ENCODE measurements at regions not wholly inside any gene's neighbourhood (a gene's known extent, or its start where the extent isn't known, plus 50 kb on each side); places are given as distances from the start of the nearest gene placed in this dataset.
A peak's percentile ranks its signal among the peaks of the same experiment; 100 is the strongest.
"Not testable (repeated sequence)": the region's sequence is repeated elsewhere in the genome, so short reads cannot be mapped to it uniquely, and the experiment has no call there.

- Histone ChIP-seq H3K9me3 (peaks cover 0 to 13% (median 0%) of the 10 kb centered on the region in 3 donors), H3K27ac (no peak overlapping the region), H3K4me3 (no peak overlapping the region), H3K27me3 (no peaks in the 10 kb centered on the region), H3K36me3 (no peaks in the 10 kb centered on the region), H3K4me1 (no peaks in the 10 kb centered on the region)
- ATAC-seq, result no peak
- TF ChIP-seq EP300 (IDR thresholded peaks at IDR 0.05) (no peak), POLR2AphosphoS5 (IDR thresholded peaks at IDR 0.05) (no peak), CTCF (IDR thresholded peaks at IDR 0.05) (no peak), POLR2A (IDR thresholded peaks at IDR 0.05) (no peak)
- WGBS, 2 donors (ENCODE audit: low coverage in 1 of 2), result 80% methylated on average over 1 of the region's 8 CpGs; no CpG with 5 or more reads in 1 of the 2 donors
Observed at GRCh38 chr9:65426231-65426630, 141.2 kb upstream of the FOXD4L5 start.

GRCh38 chr9:65425183-65425582 is 140.2 kb upstream of the FOXD4L5 start:
- not testable (repeated sequence) for H3K9me3 ChIP-seq, H3K36me3 ChIP-seq

GRCh38 chr9:65424437-65424984 is 139.5 kb upstream of the FOXD4L5 start:
- H3K4me1 ChIP-seq, H3K4me3 ChIP-seq, H3K27ac ChIP-seq, H3K36me3 ChIP-seq, ATAC-seq, H3K9me3 ChIP-seq, H3K27me3 ChIP-seq: not testable (repeated sequence)
- WGBS, 2 donors (ENCODE audit: low coverage in 1 of 2), result 60 to 72% methylated on average over 1 to 6 of the region's 8 CpGs

More at GRCh38 chr9:65425183-65425582, 140.2 kb upstream of the FOXD4L5 start:
- H3K27me3 ChIP-seq, H3K4me3 ChIP-seq, H3K27ac ChIP-seq, H3K4me1 ChIP-seq, ATAC-seq: not testable (repeated sequence)
- 31 to 47% methylated on average over 5 of the region's 5 CpGs for WGBS, 2 donors (ENCODE audit: low coverage in 1 of 2)

- ATAC-seq, H3K36me3 ChIP-seq: not testable (repeated sequence)
- WGBS, 2 donors (ENCODE audit: low coverage in 1 of 2), result no CpG with 5 or more reads among the region's 18 CpGs
Observed at GRCh38 chr9:65423691-65424436, 138.9 kb upstream of the FOXD4L5 start.

GRCh38 chr9:65422966-65423690 is 138.1 kb upstream of the FOXD4L5 start:
- H3K4me1 ChIP-seq, H3K36me3 ChIP-seq, H3K27ac ChIP-seq, H3K27me3 ChIP-seq, H3K4me3 ChIP-seq: not testable (repeated sequence)
- peaks cover 0 to 17% (median 0%) of the 10 kb centered on the region in 3 donors for H3K9me3 ChIP-seq
- ATAC-seq, result peak; percentile 11
- 100% methylated on average over 2 of the region's 13 CpGs; no CpG with 5 or more reads in 1 of the 2 donors for WGBS, 2 donors (ENCODE audit: low coverage in 1 of 2)

More at GRCh38 chr9:65423691-65424436, 138.9 kb upstream of the FOXD4L5 start:
- H3K4me1 ChIP-seq, H3K27me3 ChIP-seq, H3K4me3 ChIP-seq, H3K27ac ChIP-seq: not testable (repeated sequence)
- H3K9me3 ChIP-seq, result peaks cover 0 to 11% (median 0%) of the 10 kb centered on the region in 3 donors

GRCh38 chr9:65421486-65421885 is 136.5 kb upstream of the FOXD4L5 start:
- ATAC-seq, result not testable (repeated sequence)
- peaks cover 0 to 17% (median 0%) of the 10 kb centered on the region in 3 donors for H3K9me3 ChIP-seq

GRCh38 chr9:65420771-65421170 is 135.8 kb upstream of the FOXD4L5 start:
- 62 to 67% methylated on average over 2 of the region's 5 CpGs for WGBS, 2 donors (ENCODE audit: low coverage in 1 of 2)
- H3K4me1 ChIP-seq, result no peaks in the 10 kb centered on the region
- ATAC-seq, result no peak
- no peak overlapping the region for H3K4me3 ChIP-seq
- TF ChIP-seq POLR2AphosphoS5 (IDR thresholded peaks at IDR 0.05), result no peak
- TF ChIP-seq CTCF (IDR thresholded peaks at IDR 0.05), result no peak
- TF ChIP-seq EP300 (IDR thresholded peaks at IDR 0.05), result no peak
- no peaks in the 10 kb centered on the region for H3K36me3 ChIP-seq
- no peaks in the 10 kb centered on the region for H3K27me3 ChIP-seq
- no peak overlapping the region for H3K27ac ChIP-seq
- H3K9me3 ChIP-seq, result peaks cover 0 to 18% (median 0%) of the 10 kb centered on the region in 3 donors

More at GRCh38 chr9:65421486-65421885, 136.5 kb upstream of the FOXD4L5 start:
- not testable (repeated sequence) for H3K36me3 ChIP-seq, H3K4me1 ChIP-seq, H3K27me3 ChIP-seq, H3K4me3 ChIP-seq, H3K27ac ChIP-seq
- 66 to 67% methylated on average over 2 of the region's 2 CpGs for WGBS, 2 donors (ENCODE audit: low coverage in 1 of 2)

- not testable (repeated sequence) for H3K27me3 ChIP-seq, ATAC-seq, H3K4me1 ChIP-seq, H3K36me3 ChIP-seq, H3K27ac ChIP-seq, H3K4me3 ChIP-seq
- H3K9me3 ChIP-seq, result peaks cover 0 to 25% (median 0%) of the 10 kb centered on the region in 3 donors
- WGBS, 2 donors (ENCODE audit: low coverage in 1 of 2), result 83 to 93% methylated on average over 2 to 4 of the region's 4 CpGs
Observed at GRCh38 chr9:65418966-65419365, 134.0 kb upstream of the FOXD4L5 start.

- WGBS, 2 donors (ENCODE audit: low coverage in 1 of 2), result 51 to 61% methylated on average over 6 to 7 of the region's 7 CpGs
- not testable (repeated sequence) for ATAC-seq, H3K27ac ChIP-seq, H3K4me1 ChIP-seq, H3K36me3 ChIP-seq, H3K4me3 ChIP-seq, H3K27me3 ChIP-seq
- peaks cover 0 to 22% (median 0%) of the 10 kb centered on the region in 3 donors for H3K9me3 ChIP-seq
Observed at GRCh38 chr9:65416948-65417347, 131.9 kb upstream of the FOXD4L5 start.

- H3K36me3 ChIP-seq, H3K4me3 ChIP-seq, H3K27me3 ChIP-seq, ATAC-seq, H3K4me1 ChIP-seq, H3K27ac ChIP-seq: not testable (repeated sequence)
- peaks cover 0 to 27% (median 0%) of the 10 kb centered on the region in 3 donors for H3K9me3 ChIP-seq
- 0 to 41% methylated on average over 1 to 4 of the region's 4 CpGs for WGBS, 2 donors (ENCODE audit: low coverage in 1 of 2)
Observed at GRCh38 chr9:65414249-65414648, 129.2 kb upstream of the FOXD4L5 start.

Measured in gastroesophageal sphincter (tissue), 4 donors.